ENCODE measurements at regions not wholly inside any gene's neighbourhood (a gene's known extent, or its start where the extent isn't known, plus 50 kb on each side); places are given as distances from the start of the nearest gene placed in this dataset.

DNA sequence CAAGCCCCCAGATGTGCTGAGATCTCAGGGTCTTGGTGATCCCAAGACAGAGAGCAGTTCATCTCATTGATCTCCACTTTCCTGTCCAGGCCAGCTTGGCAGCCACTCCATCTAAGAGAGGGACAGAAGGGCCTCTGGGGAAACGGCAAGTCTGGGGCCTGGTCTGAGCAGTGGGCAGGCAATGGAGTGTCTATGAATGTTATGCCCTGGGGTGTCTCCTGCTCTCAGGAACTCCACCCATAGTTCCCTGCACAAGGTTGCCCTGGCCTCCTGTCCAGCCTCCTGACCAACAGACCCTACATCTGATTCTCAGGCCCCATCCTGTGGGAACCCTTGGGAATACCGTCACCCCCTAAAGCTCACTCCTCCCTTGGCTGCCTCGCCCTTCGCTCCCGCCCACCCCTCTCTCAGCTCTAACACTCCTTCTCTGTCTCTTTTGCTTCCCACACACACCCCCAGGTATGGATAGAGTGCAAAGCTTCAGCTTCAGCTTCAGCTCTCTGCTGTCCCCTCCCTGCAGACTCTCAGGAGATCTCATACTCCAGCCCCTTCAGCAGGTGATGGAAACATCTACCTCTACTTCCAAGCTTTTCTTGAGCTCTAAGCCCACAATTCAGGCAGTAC, 83.0 kb downstream of the HIF1AN start:
- TF ChIP-seq, protein P1, sequence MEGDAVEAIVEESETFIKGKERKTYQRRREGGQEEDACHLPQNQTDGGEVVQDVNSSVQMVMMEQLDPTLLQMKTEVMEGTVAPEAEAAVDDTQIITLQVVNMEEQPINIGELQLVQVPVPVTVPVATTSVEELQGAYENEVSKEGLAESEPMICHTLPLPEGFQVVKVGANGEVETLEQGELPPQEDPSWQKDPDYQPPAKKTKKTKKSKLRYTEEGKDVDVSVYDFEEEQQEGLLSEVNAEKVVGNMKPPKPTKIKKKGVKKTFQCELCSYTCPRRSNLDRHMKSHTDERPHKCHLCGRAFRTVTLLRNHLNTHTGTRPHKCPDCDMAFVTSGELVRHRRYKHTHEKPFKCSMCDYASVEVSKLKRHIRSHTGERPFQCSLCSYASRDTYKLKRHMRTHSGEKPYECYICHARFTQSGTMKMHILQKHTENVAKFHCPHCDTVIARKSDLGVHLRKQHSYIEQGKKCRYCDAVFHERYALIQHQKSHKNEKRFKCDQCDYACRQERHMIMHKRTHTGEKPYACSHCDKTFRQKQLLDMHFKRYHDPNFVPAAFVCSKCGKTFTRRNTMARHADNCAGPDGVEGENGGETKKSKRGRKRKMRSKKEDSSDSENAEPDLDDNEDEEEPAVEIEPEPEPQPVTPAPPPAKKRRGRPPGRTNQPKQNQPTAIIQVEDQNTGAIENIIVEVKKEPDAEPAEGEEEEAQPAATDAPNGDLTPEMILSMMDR (IDR thresholded peaks at IDR 0.05; ENCODE audit: insufficient read depth, low read depth, low read length, missing control alignments), result no peak
- DNase-seq (ENCODE audit: low read depth), result no peak
- no peak overlapping the region for H3K4me3 ChIP-seq (ENCODE audit: low read depth, low read length)

DNA sequence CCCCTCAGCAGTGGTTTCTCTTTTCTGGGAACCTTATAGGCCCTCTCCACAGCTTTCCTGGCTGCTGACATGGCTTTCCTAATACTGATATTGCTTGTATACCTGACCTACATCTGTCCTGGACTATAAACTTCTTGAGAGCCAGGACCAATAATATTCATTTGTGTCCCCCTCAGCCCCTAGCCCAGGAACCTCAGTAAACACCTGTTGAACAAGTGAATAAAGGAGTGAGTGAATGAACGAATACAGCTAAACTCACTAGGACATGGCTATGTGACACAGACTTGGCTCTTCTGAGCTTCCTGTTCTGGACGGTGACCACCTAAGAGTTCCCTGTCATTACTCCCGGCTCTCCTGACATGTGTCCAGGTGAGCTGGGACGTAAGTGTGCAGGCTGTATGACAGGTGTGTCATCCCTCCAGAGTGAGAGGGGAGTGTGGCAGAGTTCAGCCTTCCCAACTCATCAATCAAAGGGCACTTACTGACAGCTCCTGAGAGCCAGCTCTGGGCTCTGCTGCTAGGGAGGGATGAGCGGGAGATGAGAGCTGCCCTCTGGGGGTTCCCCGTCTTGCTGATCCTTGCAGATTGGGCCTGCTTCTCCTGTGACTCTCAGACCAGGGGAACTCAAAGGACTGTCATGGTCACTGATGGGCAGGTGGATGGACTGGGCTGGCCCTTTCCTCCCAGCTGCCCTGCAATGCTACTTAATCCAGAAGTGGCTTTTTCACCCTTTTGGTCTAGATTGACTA, 84.5 kb downstream of the HIF1AN start:
- no peak overlapping the region for H3K4me3 ChIP-seq (ENCODE audit: low read depth, low read length)
- TF ChIP-seq, protein P1 (IDR thresholded peaks at IDR 0.05; ENCODE audit: insufficient read depth, low read depth, low read length, missing control alignments), result no peak
- DNase-seq (ENCODE audit: low read depth), result no peak

DNA sequence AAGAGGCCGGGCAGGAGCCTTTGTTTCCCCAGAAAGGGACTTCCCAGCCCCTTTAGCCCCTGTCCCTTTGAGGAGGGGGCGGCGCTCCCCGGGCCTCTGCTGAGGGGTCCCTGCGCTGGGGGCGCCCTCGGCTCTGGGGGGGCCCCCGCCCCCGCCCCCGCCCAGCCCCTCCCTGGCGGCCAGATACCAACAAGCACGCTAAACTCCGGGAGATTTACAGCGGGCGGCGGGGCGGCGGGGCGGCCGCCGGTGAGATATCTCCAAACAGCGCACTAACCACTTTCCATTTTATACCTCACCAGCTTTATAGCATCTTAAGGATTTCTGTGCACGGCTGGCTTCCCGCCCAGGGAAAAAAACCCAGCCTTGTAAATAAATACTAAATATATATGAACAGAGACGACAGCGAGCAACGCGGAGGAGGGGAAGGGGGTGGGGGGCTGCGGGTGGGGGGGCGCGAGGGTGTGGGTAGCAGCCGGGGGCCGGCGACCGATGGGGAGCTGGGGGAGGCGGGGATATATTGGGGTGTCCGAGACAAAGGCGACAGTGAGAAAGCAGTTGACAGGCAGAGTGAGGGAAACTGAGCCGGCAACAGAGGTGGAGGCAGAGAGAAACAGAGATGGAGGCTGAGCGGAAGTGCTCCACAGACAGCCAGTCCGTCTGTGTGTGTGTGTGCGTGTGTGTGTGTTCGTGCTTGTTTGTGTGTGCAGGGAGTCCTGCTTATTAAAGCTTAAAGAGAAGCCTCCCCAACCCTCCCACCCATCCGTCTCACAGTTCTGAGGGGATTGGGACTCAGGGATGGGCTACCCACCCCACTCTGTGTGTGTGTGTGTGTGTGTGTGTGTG, 85.8 kb downstream of the HIF1AN start:
- peak; percentile 66 for DNase-seq (ENCODE audit: low read depth)
- no peak overlapping the region for H3K4me3 ChIP-seq (ENCODE audit: low read depth, low read length)
- TF ChIP-seq, protein P1 (IDR thresholded peaks at IDR 0.05; ENCODE audit: insufficient read depth, low read depth, low read length, missing control alignments), result no peak

DNA sequence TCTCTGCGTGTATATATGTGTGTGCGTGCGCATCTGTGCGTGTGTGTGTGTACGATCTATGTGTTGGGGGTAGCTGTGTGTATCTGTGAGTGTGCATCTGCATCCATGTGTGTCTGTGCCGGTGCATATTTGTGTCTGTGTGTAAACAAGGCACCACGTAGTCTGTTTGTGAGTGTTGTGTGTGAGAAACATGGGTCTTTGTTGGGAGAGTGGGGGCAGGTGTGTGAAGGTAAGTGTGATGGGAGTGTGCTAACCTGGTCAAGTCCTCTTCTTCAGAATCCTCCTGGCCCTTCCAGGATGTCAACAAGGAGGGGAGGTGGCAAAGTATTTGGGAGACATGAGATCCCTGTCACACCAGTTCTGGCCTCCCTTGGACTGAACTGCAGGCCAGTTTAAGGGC, 87.2 kb downstream of the HIF1AN start:
- TF ChIP-seq, protein P1 (IDR thresholded peaks at IDR 0.05; ENCODE audit: insufficient read depth, low read depth, low read length, missing control alignments), result no peak

DNA sequence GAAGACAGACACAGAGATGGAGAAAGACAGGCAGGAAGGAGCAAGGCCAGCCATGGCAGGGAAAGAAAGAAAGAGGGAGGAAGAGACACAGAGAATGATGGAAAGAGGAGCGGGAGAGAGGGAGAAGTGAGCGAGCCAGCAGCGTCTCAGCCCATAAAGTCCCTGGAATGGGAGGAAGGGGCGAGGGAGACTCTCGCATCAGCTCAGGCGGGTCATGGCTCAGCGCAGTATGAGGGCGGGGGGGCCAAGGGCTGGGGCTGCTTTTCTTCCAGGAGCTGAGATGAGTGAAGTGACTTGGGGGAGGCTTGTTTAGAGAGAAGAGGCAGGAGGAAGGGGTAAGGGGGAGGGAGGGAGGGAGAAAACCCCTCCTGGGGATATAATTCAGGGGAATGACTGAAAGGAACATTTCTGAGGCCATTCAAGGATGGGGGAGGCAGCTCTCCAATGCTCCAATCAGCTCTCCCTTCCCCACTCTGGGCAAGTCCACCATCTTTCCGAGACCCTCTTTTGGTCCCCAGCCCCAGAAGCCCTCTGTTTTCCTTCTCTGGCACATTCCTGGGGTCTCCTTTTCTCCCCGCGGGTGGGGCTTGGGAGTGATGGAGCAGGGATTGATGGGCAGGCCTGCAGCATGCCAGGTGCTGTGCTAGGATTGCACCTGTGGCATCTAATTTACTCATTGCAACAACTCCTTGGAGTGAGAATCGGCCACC, 87.9 kb downstream of the HIF1AN start:
- H3K4me3 ChIP-seq (ENCODE audit: low read depth, low read length), result no peak overlapping the region
- TF ChIP-seq, protein P1 (IDR thresholded peaks at IDR 0.05; ENCODE audit: insufficient read depth, low read depth, low read length, missing control alignments), result no peak

More for the DNA sequence above, 87.2 kb downstream of the HIF1AN start:
- no peak for DNase-seq (ENCODE audit: low read depth)
- H3K4me3 ChIP-seq (ENCODE audit: low read depth, low read length), result no peak overlapping the region

DNA sequence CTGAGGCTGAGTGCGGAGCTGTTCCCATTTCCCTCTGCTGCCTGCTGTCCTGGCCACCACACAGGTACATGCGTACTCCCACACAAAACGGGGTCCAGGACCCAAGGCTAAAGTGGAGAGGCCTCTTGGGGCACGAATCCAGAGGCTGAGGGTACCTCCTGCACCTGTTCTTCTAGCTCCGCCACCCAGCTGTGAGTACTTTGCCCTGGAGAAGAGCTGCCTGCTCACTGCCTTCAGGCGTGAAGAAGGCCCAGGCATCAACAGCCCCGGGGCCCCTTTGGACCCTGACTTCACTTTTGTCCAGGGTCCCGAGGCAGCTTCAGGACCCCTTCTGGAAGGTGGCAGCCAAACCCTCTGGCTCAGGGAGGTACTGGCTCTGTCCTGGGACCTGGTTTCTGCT, 88.6 kb downstream of the HIF1AN start:
- DNase-seq (ENCODE audit: low read depth), result no peak
- TF ChIP-seq, protein P1 (IDR thresholded peaks at IDR 0.05; ENCODE audit: insufficient read depth, low read depth, low read length, missing control alignments), result no peak
- H3K4me3 ChIP-seq (ENCODE audit: low read depth, low read length), result no peak overlapping the region

More for the DNA sequence above, 87.9 kb downstream of the HIF1AN start:
- no peak for DNase-seq (ENCODE audit: low read depth)
